Ovary (tissue), 3 donors: ENCODE measurements at regions not wholly inside any gene's neighbourhood (a gene's known extent, or its start where the extent isn't known, plus 50 kb on each side); places are given as distances from the start of the nearest gene placed in this dataset.

Source experiments
- CTCF ChIP-seq, 3 donors: fragments of 450-650 bp in 2 of 3; fragments of 200-600 bp in 1 of 3; IDR thresholded peaks; one replicate each; pipeline versions ENCODE4 v1.5.1 to v1.8.0; 2016 to 2022; ENCODE audit warnings: antibody characterized with exemption in 3 of 3, mild to moderate bottlenecking in 1 of 3
- POLR2A ChIP-seq: fragments of 450-650 bp; IDR thresholded peaks from one replicate; pipeline ENCODE4 v1.6.1; 2017; ENCODE audit warnings: antibody characterized with exemption, mild to moderate bottlenecking, moderate library complexity
- donor health status: DM: no; HTN: no; CAD: no.

DNA sequence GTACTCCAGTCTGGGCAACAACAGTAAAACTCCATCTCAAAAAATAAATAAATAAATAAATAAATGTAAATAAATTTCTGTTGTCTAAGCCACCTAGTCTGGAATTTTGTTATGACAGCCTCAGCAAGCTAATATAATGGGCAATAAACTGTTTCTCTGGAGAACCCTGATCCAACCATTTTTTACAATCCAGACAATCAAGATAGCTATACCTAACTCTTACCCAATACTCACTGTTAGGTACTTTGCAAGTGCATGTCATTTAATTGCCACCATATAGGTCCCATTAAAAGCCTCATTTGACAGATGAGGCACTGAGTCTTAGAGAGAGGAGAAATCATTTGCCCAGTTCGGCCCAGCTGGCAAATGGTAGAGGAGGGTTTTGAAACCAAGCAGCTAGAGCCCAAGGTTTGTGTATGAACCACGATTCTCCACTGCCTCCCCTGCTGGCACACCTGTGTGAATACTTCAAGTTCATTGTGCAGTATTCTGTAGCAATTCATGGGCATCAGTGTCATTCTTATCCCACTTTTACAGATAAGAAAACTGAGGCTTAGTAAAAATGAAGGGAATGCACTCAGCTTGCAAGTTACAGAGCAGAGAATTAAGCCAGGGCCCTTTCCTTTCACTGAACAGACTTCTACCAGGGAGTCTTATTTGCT is 107.0 kb upstream of the UBE2E1 start:
- TF ChIP-seq CTCF (IDR thresholded peaks at IDR 0.05) (no peak), POLR2A (no peak)
